Rectal smooth muscle tissue (tissue), 1 donor: ENCODE measurements at regions not wholly inside any gene's neighbourhood (a gene's known extent, or its start where the extent isn't known, plus 50 kb on each side); places are given as distances from the start of the nearest gene placed in this dataset.

Experiments used
- H3K27ac ChIP-seq: one replicate; pipeline ENCODE4 v1.7.0; 2013; ENCODE audit warnings: low read depth, low read length, inconsistent platforms
- H3K27me3 ChIP-seq: one replicate; pipeline ENCODE4 v1.7.0; 2013; ENCODE audit warnings: low read length; ENCODE audit not compliant: control insufficient read depth, insufficient read depth
- H3K36me3 ChIP-seq: one replicate; pipeline ENCODE4 v1.7.0; 2013; ENCODE audit warnings: low read length; ENCODE audit not compliant: control insufficient read depth, insufficient read depth
- H3K4me1 ChIP-seq: one replicate; pipeline ENCODE4 v1.7.0; 2013; ENCODE audit warnings: low read length; ENCODE audit not compliant: control insufficient read depth, insufficient read depth
- H3K4me3 ChIP-seq: one replicate; pipeline ENCODE4 v1.7.0; 2013; ENCODE audit warnings: low read length
- H3K9ac ChIP-seq: one replicate; pipeline ENCODE4 v1.7.0; 2013; ENCODE audit warnings: low read length

DNA sequence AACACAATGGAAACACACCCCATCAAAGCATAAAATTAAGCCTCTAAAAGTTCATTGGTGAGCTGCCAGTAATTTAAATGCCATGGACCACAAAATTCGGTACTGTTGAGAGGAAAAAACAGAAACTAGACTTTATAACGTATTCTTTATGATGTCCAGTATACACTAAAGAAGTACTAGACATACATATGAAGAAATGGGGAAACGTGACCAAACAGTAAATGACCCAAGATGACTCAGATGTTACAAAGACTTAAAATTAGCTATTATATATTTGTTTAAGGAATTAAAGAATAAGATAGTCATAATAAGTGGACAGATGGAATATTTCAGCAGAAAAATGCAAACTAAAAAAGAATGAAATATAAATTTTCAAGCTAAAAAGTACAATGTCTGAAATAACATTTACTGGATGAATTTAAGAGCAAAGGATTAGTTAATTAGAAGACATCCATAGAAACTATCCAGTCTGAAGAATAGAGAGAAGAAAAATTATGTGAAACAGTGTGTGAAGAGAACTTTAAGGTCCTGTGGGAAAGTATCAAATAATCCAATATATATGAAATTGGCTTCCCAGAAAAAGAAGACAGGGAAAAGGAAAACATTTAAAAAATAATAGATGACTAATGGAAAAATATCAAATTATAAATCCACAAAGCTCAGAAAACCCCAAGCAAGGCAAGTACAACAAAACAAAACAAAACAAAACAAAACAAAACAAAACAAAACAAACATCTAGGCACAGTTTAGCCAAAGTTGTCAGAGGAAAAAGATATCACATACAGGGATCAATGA is 69.4 kb downstream of the SAMD9 start:
- Histone ChIP-seq H3K36me3 (no peaks in the 10 kb centered on the region), H3K9ac (no peak overlapping the region), H3K4me3 (no peak overlapping the region), H3K4me1 (no peaks in the 10 kb centered on the region), H3K27ac (no peak overlapping the region), H3K27me3 (no peaks in the 10 kb centered on the region)

DNA sequence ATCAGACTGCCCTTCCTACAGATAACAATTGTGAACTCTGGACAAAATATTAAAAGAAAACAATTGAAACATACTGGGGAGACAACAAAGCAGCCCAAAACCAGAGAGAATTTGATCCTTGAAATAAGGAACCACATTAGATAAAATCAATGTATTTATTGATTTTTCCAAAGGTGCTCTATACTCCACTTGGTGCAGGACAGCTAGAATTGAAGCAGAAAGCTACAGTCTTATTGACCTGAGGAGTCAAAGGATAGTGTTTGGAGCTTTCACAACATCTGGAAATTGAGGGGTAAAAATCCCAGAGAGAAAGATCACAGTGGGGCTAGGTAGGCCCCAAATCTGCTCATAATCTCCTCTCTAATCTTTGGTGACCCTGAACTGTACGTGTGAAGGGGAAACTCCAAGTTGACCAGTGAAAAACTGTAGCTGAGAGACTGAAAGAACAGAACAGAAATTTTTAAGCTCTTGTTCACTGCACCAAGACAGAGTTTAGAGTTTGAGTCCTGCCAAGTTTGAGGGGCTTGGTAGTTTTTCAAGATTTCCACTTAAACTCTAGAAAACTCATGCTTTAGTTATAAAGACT is 70.2 kb downstream of the SAMD9 start:
- no peak overlapping the region for H3K4me3 ChIP-seq
- H3K27ac ChIP-seq = no peak overlapping the region
- H3K27me3 ChIP-seq = no peaks in the 10 kb centered on the region
- no peaks in the 10 kb centered on the region for H3K36me3 ChIP-seq
- no peaks in the 10 kb centered on the region for H3K4me1 ChIP-seq
- no peak overlapping the region for H3K9ac ChIP-seq

DNA sequence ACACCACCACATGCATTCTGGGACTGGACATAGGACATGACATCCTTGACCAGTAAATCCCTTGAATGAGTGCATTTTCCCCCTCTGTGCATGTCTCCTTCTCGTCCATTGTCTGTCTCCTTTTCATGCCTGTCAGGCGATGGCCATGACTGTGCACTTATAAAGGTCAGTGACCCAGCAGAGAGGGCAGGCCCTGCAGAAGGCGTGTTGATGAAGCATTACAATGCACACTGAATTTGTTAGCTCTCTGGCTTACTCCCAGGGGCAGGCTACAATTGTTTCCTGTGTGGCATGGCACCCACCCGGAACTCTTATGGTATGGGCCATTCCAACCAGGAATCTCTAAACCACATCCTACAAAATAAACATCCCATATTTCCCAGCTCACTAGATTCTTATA is 71.1 kb downstream of the SAMD9 start:
- Histone ChIP-seq H3K36me3 (no peaks in the 10 kb centered on the region), H3K27ac (no peak overlapping the region), H3K4me3 (no peak overlapping the region), H3K9ac (no peak overlapping the region), H3K4me1 (no peaks in the 10 kb centered on the region), H3K27me3 (no peaks in the 10 kb centered on the region)

DNA sequence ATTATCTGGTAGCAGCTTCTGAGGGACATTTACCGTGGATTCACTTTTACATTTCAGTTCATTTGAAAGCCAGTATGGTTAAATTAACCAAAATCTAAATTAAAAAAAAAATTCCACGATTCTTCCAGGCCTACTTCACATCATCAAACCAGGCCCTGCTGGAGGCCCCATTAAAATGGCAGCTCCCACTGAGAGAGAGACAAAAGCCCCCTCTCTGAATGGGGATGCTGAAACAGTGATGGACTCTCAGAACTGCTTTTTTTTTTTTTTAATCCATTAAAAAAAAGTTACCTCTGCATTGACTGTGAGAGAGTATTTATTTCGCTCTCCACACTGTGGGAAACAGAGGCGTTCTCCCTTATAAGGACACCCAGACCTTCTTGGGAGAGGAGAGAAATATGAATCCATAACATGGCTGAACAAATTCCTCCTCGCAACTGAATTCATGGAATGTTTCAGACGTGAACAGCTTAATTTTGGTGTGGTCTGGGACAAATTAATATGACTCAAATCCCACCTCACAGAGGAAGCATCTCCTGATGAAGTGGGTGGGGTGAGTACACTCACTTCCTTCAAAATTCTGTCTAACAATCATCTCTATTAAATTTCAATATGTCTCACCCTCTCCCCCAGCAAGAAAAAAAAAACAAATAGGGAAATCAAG is 73.5 kb downstream of the SAMD9 start:
- no peaks in the 10 kb centered on the region for H3K4me1 ChIP-seq
- no peak overlapping the region for H3K27ac ChIP-seq
- H3K9ac ChIP-seq = no peak overlapping the region
- no peak overlapping the region for H3K4me3 ChIP-seq
- H3K27me3 ChIP-seq = no peaks in the 10 kb centered on the region
- no peaks in the 10 kb centered on the region for H3K36me3 ChIP-seq

DNA sequence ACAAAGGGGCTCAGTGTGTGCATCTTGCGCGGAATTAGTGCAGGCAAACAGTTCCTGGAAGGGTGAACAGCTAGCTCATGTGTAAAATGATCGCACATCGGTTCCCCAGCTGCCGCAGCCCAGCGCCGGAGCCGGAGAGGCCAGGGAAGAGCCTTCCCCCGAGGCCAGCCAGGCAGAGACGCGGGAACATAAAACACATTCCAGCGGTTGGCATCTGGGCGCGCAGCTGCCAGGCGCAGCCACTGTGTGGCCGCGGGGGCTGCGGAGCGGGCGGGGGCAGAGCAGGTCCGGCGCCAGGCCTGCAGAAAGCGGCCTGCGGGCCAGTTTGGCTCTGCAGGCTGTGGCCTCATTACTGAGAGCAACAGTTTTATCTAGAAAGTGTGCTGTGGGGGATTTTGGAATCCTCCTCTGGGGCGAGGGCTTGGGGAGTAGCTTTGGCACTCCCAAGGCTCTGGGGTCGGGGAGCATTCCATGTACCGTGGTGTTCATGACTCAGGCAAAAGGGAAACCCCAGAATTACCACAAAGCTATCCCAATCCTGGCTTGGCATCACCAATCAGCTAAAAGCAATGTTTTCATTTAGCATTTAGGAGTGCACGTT is 74.3 kb downstream of the SAMD9 start:
- H3K27me3 ChIP-seq = no peaks in the 10 kb centered on the region
- H3K4me3 ChIP-seq = peak overlapping the region; percentile 46
- H3K36me3 ChIP-seq = no peaks in the 10 kb centered on the region
- H3K9ac ChIP-seq = no peak overlapping the region
- no peak overlapping the region for H3K27ac ChIP-seq
- H3K4me1 ChIP-seq = no peaks in the 10 kb centered on the region

DNA sequence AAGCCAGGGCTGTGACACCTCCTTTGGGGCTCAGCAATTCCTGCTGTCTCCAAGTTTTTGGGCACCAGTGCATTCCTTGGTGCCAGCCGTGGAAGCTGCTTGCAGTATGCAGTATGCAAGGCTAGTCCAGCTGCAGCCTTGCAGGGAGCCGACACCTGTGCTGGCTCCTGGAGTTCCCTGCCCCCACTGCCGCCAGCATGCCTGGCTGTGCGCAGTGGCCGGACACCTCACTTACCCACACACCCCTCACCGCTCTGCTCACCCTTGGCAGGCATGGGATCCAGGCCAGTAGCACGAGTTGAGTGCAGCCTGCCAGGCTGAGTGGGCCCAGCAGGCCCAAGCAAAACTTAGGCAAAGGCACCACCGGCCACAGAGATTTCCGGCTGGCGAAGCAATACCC is 77.4 kb downstream of the SAMD9 start:
- no peaks in the 10 kb centered on the region for H3K27me3 ChIP-seq
- no peaks in the 10 kb centered on the region for H3K4me1 ChIP-seq
- H3K27ac ChIP-seq = no peak overlapping the region
- H3K9ac ChIP-seq = no peak overlapping the region
- H3K36me3 ChIP-seq = no peaks in the 10 kb centered on the region
- no peak overlapping the region for H3K4me3 ChIP-seq

DNA sequence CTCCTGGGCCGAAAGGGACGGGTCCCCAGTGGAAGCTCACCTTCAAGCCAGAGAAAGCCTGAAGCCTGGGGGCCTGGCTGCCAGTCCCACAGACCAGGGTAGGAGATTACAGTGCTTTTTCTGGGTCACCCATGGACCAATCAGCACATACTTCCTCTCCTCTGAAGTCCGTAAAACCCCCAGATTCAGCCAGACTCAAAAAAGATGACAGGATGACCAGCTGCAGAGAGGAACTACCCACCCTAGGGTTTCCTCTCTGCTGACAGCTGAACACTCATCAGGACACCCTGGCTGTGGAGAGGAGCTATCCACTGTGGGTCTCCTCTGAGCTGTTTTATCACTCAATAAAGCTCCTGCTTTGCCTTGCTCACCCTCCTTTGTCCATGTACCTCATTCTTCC is 78.0 kb downstream of the SAMD9 start:
- H3K4me3 ChIP-seq = no peak overlapping the region
- H3K4me1 ChIP-seq = no peaks in the 10 kb centered on the region
- no peak overlapping the region for H3K9ac ChIP-seq
- H3K36me3 ChIP-seq = no peaks in the 10 kb centered on the region
- H3K27ac ChIP-seq = no peak overlapping the region
- no peaks in the 10 kb centered on the region for H3K27me3 ChIP-seq

DNA sequence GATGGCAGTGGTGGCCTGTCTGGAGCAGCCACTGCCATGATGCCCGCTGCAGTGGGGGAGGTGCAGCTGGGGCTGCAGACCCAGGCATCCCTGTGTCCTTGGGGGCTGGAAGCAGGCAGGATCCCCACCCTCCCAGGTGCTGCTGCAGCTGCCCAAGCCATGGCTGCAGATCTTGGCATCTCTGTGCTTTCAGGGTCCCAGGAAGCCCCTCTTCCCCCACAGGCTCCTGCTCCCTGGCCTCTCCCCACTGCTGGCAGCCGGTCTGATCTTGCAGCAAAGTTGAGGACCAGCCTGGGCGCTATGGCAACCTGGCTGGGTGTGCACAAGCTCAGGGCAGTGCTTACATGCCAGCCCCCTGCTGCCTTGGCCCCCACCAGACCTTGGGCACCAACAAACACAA is 78.5 kb downstream of the SAMD9 start:
- Histone ChIP-seq H3K4me1 (no peaks in the 10 kb centered on the region), H3K36me3 (no peaks in the 10 kb centered on the region), H3K27ac (no peak overlapping the region), H3K9ac (no peak overlapping the region), H3K27me3 (no peaks in the 10 kb centered on the region), H3K4me3 (no peak overlapping the region)

DNA sequence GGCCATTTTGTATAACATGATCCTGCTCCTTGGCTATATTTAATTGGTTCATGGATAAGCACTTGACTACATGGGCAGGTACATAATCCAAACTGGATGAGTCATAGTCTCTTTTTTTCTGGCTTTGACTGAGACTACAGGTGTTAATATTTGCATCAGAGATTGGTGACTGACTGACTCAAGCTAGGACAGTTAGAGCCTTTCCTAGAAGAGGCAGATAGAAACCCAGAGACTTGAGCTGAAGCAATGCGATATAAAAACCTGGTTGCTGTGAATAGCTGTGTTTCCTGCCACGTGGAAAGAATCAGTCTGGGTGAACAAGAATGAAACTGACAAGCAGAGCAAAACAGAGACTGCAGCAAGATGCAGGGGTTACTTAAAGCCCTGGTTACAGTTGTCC is 81.0 kb downstream of the SAMD9 start:
- H3K27ac ChIP-seq = no peak overlapping the region
- no peak overlapping the region for H3K4me3 ChIP-seq
- no peaks in the 10 kb centered on the region for H3K4me1 ChIP-seq
- H3K27me3 ChIP-seq = no peaks in the 10 kb centered on the region
- no peaks in the 10 kb centered on the region for H3K36me3 ChIP-seq
- no peak overlapping the region for H3K9ac ChIP-seq

DNA sequence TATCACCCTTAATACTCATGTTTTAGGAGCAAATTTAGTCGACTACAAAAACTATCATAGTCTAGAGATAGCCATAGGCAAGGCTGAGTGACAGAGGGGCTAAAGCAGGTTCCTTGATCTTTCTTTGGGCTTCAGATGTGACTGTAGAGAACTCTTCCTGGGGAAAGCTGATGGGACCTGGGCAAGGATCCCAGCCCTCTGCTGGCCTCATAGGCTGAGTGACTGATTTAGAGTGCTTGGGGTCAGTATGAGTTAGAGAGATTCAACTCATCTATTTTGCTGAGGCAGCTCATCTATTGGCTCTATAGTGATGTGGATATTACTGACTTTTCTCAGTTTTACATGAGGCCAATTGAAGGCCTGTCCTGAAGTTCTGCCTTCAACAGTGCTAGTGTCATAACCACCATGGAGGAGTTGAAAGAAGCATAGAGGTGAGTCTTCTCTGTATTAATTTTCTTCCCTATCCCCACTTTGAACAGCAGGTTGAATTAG is 81.6 kb downstream of the SAMD9 start:
- Histone ChIP-seq H3K4me3 (no peak overlapping the region), H3K9ac (no peak overlapping the region), H3K27me3 (no peaks in the 10 kb centered on the region), H3K4me1 (no peaks in the 10 kb centered on the region), H3K36me3 (no peaks in the 10 kb centered on the region), H3K27ac (no peak overlapping the region)

DNA sequence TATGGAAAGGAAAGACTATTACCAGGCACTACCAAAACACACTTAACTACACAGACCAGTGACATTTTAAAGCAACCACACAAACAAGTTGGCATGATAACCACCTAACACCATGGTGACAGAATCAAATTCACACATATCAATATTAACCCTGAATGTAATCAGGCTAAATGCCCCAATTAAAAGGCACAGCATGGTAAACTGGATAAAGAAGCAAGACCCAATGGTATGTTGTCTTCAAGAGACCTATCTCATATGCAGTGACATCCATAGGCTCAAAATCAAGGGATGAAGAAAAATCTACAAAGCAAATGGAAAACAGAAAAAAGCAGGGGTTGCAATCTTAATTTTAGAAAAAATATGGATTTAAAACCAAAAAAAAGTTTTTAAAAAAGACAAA is 86.0 kb downstream of the SAMD9 start:
- Histone ChIP-seq H3K4me3 (no peak overlapping the region), H3K4me1 (no peaks in the 10 kb centered on the region), H3K36me3 (no peaks in the 10 kb centered on the region), H3K27ac (no peak overlapping the region), H3K9ac (no peak overlapping the region), H3K27me3 (no peaks in the 10 kb centered on the region)

DNA sequence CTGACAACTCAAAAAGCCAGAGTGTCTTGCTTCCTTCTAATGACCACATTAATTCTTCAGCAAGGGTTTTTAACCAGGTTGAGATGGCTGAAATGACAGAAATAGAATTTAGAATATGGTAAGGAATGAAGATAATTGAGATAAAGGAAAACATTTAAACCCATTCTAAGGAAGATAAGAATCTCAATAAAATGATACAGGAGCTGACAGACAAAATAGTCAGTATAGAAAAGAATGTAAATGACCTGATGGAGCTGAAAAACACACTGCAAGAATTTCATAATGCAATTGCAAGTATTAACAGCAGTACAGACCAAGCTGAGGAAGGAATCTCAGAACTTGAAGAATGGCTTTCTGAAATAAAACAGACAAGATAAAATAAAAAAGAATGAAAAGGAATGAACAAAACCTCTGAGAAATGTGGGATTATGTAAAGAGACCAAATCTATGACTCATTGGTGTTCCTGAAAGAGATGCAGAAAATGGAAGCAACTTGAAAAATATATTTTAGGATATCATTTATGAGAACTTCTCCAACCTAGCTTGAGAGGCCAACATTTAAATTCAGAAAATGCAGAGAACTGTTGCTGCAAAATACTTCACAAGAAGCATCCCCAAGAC is 87.1 kb downstream of the SAMD9 start:
- no peak overlapping the region for H3K4me3 ChIP-seq
- no peaks in the 10 kb centered on the region for H3K36me3 ChIP-seq
- H3K27ac ChIP-seq = no peak overlapping the region
- no peaks in the 10 kb centered on the region for H3K4me1 ChIP-seq
- no peaks in the 10 kb centered on the region for H3K27me3 ChIP-seq
- no peak overlapping the region for H3K9ac ChIP-seq
